ENCODE measurements at regions not wholly inside any gene's neighbourhood (a gene's known extent, or its start where the extent isn't known, plus 50 kb on each side); places are given as distances from the start of the nearest gene placed in this dataset.
"Not testable (repeated sequence)": the region's sequence is repeated elsewhere in the genome, so short reads cannot be mapped to it uniquely, and the experiment has no call there.

DNA sequence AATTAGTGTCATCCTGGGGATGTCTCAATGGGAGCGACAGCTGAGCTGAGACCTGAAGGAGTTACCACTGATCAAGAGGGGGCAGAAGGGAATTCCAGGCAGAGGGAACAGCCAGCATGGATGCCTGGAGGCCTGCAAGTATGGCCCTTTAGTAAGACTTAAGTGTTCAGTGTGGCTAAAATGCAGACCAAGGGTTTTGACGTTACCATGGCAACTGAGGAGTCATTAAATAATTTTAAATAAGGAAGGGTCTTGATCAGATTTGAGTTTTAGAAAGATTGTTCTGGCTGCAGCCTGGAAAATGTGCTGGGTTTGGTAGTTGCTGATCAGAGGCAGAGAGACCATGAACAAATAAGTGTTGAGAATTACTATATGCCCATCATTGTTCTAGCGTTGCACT lies 285.5 kb downstream of the USP46 start:
- no peak for DNase-seq

GRCh38 chr4:52374877-52375276 lies 284.2 kb downstream of the USP46 start:
- no peak for DNase-seq

DNA sequence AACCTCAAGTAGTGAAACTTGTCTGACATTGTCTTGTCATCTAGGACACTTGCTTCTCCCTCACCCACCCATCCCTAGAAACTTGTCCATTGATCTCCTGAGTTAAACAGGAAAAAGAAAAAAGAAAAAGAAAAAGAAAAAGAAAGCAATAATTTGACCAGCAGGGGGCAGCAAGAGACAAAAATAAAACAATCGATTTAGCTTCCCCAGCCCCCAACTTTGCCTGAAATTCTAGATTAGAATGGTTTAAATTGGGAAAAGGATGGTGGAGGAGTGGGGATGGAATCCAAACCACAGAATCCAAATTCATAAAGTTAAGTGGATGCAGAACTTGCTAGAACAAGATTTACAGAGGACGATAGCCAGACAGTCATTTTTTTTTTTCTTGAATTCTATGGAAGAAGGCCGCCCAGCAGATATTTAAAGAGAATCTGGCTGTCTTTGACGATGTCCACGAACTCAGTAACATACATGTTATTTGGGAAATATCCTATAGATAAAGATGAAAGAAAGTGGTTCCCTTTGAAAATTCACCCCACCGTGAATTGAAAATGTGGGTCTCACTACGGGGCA lies 282.9 kb downstream of the USP46 start:
- DNase-seq = no peak

GRCh38 chr4:52377563-52377962 lies 281.5 kb downstream of the USP46 start:
- DNase-seq = no peak

- no peak for DNase-seq
Measured at GRCh38 chr4:52407545-52407944, 251.6 kb downstream of the USP46 start.

DNA sequence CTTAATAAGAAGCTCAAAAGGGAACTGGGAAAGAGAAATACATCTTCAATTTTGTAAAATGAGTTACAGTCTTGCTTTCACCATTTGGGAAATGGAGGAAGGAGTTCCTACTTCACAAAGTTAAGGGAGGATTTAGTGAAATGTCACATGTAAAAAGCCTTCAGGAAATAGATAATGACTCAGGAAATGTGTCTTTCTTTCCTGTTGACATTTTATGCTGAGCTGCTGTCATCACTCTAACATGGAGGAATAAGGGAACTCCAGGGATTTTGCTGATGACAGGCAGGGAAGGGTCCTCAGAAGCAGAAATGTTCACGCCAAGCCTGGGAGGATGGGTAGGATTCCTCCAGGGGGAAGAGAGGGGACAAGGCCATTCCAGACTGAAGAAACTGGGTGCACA lies 251.1 kb downstream of the USP46 start:
- DNase-seq = no peak

DNA sequence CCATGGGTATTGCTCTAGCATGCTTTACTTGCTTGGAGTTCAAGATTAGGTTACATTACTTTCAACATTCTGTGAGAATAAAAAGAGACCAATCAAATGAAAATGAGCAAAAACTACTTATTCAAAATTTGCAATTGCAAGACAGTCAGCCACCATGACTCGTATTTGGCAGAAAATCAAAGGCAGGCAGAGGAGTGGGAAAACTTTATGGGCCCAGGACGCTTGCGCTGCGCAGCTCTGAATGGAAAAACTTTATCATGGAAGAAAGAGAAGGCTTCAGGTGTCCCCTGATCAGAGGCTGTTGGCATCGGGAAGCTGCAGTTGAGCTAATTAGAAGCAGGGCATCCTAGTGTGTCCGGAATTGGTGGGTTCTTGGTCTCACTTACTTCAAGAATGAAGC lies 250.6 kb downstream of the USP46 start:
- no peak for DNase-seq

DNA sequence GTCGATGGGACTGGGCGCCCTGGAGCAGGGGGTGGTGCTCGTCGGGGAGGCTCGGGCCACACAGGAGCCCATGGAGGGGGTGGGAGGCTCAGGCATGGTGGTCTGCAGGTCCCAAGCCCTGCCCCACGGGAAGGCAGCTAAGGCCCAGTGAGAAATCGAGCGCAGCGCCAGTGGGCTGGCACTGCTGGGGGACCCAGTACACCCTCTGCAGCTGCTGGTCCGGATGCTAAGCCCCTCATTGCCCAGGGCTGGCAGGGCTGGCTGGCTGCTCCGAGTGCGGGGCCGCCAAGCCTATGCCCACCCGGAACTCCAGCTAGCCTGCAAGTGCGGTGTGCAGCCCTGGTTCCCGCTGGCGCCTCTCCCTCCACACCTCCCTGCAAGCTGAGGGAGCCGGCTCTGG lies 249.3 kb downstream of the USP46 start:
- not testable (repeated sequence) for DNase-seq

- DNase-seq = no peak
Measured at GRCh38 chr4:52410971-52411370, 248.1 kb downstream of the USP46 start.

GRCh38 chr4:52420330-52420729 lies 238.8 kb downstream of the USP46 start:
- DNase-seq = no peak

- no peak for DNase-seq
Measured at GRCh38 chr4:52421811-52422213, 237.3 kb downstream of the USP46 start.

GRCh38 chr4:52423967-52424366 lies 235.1 kb downstream of the USP46 start:
- DNase-seq = no peak

- DNase-seq = no peak
Measured at GRCh38 chr4:52425751-52426326, 233.3 kb downstream of the USP46 start.

DNA sequence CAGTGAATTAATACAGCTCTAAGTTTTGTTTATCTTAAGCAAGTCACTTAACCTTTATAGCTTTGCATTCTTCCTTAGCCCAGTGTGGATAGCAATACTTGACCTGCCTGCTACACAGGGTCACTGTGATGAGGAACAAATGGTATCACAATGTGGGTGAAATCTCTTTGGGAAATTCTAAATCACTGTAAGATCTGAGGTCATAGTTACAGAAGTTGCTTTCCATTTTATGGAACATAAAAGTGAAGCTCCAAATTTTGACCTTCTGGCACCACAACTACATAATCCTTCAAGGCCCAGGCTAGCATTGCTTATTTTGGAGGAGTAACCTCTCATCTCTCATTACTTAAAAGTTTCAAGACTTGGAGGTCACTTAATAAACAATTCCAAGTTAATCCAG lies 227.7 kb downstream of the USP46 start:
- DNase-seq = no peak

- DNase-seq = no peak
Measured at GRCh38 chr4:52431869-52432268, 227.2 kb downstream of the USP46 start.

GRCh38 chr4:52442524-52442923 lies 216.6 kb downstream of the USP46 start:
- DNase-seq = not testable (repeated sequence)

GRCh38 chr4:52472444-52472843 lies 186.7 kb downstream of the USP46 start:
- DNase-seq = no peak

DNA sequence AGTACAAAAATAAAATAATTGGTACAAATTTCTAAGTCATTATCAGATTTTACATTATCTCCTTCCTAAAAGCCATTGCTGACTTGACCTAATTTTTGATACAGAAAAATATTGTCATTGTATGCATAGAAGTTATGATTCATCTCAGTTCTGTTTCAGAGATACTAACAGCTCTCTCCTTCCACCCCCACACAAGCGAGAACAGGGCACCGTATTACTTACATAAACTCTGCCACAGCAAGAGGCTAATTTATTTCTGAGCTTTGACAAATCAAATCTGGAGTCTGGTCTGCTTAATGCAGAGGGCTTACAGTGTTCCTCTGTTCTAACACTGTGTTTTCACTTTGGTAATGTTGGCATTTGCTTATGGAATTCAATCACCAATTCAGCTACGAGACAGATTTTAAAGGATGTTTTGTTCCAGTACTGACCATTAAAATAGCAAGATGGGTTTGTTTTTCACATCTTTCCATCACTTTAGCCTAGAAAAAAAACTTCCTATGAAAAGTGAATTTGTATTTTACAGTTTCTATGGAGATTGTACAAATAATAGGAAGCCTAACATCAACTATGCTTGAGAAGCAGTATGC lies 181.8 kb downstream of the USP46 start:
- DNase-seq = no peak

- no peak for DNase-seq
Measured at GRCh38 chr4:52483186-52483890, 175.8 kb downstream of the USP46 start.

GRCh38 chr4:52507774-52508173 lies 151.3 kb downstream of the USP46 start:
- DNase-seq = no peak

DNA sequence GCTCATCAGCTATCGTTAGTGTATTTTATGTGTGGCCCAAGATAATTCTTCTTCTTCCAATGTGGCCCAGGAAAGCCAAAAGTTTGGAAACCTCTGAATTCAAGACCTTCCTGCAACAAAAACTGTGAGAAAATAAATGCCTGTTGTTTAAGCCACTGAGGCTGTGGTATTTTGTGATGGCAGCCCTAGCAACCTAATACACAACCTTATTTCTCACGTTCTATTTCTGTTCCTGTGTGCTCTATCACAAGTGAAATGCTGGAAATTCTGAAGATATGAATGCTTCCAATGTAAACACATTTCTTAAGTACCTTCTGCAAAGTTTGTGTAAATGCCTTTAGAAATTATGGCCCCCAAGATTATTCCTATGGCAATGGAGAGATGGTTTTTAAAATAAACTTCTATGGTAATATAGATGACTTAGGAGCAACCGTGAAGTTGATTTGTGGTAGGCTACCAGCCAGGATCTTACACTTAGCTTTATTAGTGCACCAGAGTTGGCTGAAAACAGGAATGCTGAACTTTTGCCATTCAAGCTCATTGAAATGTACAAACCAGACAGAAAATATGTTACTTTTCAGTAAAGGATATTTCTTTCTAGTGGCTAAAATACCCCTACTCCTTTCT lies 148.0 kb downstream of the USP46 start:
- no peak for DNase-seq

- no peak for DNase-seq
Measured at GRCh38 chr4:52511825-52512224, 147.3 kb downstream of the USP46 start.

- no peak for DNase-seq
Measured at GRCh38 chr4:52512291-52512690, 146.8 kb downstream of the USP46 start.

- DNase-seq = not testable (repeated sequence)
Measured at GRCh38 chr4:52522093-52522492, 137.0 kb downstream of the USP46 start.

Data from left hindlimb (tissue), 1 donor.